ENCODE measurements at regions not wholly inside any gene's neighbourhood (a gene's known extent, or its start where the extent isn't known, plus 50 kb on each side); places are given as distances from the start of the nearest gene placed in this dataset.

GRCh38 chr7:81366546-81366945 is 403.3 kb downstream of the HGF start:
- no peaks in the 10 kb centered on the region for H3K36me3 Mint-ChIP-seq (ENCODE audit: insufficient read depth, unreplicated experiment)
- intact Hi-C loops (cut with micrococcal nuclease; ENCODE audit: unreplicated experiment) = no loop called here
- CTCF ChIA-PET = no interaction called here
- peaks cover 5% of the 10 kb centered on the region for H3K4me1 Mint-ChIP-seq (ENCODE audit: low read depth, unreplicated experiment)
- no peak for TF ChIP-seq CTCF (IDR thresholded peaks at IDR 0.05; ENCODE audit: unreplicated experiment)
- BruUV-seq (replicated peaks) = no TSS peak
- H3K9me3 Mint-ChIP-seq (ENCODE audit: low read depth, unreplicated experiment) = no peaks in the 10 kb centered on the region
- H3K4me3 Mint-ChIP-seq (ENCODE audit: low read depth, unreplicated experiment) = no peak overlapping the region
- H3K27ac Mint-ChIP-seq (ENCODE audit: unreplicated experiment) = no peak overlapping the region
- no peaks in the 10 kb centered on the region for H3K27me3 Mint-ChIP-seq (ENCODE audit: unreplicated experiment)
- no peak for DNase-seq

- TF ChIP-seq CTCF (IDR thresholded peaks at IDR 0.05; ENCODE audit: unreplicated experiment) = no peak
- intact Hi-C loops (cut with micrococcal nuclease; ENCODE audit: unreplicated experiment) = no loop called here
- H3K9me3 Mint-ChIP-seq (ENCODE audit: low read depth, unreplicated experiment) = no peaks in the 10 kb centered on the region
- CTCF ChIA-PET = no interaction called here
- H3K27ac Mint-ChIP-seq (ENCODE audit: unreplicated experiment) = no peak overlapping the region
- H3K4me1 Mint-ChIP-seq (ENCODE audit: low read depth, unreplicated experiment) = peaks cover 7% of the 10 kb centered on the region
- no peaks in the 10 kb centered on the region for H3K36me3 Mint-ChIP-seq (ENCODE audit: insufficient read depth, unreplicated experiment)
- no peak overlapping the region for H3K4me3 Mint-ChIP-seq (ENCODE audit: low read depth, unreplicated experiment)
- no TSS peak for BruUV-seq (replicated peaks)
- DNase-seq = no peak
- H3K27me3 Mint-ChIP-seq (ENCODE audit: unreplicated experiment) = no peaks in the 10 kb centered on the region
Observed at GRCh38 chr7:81361769-81362312, 408.0 kb downstream of the HGF start.

DNA sequence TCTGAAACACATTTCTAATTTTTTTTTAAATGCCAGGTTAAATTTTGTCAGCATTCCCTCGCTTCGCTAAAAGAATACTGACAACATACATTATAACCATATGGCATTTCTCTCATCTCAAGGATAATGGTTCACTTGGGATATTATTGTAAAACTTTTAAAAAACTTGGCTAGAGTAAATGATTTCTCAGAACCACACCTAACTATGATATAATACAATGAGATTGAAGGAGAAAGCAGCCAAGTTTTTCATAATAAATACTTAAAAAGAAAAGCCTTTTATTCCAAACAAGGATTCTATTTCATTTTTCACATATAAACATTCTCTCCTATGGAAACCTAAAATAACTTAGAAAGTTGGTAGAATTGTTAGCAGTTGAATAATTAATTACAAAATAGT is 413.9 kb downstream of the HGF start:
- Mint-ChIP-seq H3K9me3 (ENCODE audit: low read depth, unreplicated experiment) (no peaks in the 10 kb centered on the region), H3K4me3 (ENCODE audit: low read depth, unreplicated experiment) (no peak overlapping the region), H3K27me3 (ENCODE audit: unreplicated experiment) (no peaks in the 10 kb centered on the region), H3K36me3 (ENCODE audit: insufficient read depth, unreplicated experiment) (no peaks in the 10 kb centered on the region), H3K27ac (ENCODE audit: unreplicated experiment) (no peak overlapping the region), H3K4me1 (ENCODE audit: low read depth, unreplicated experiment) (no peaks in the 10 kb centered on the region)
- CTCF ChIA-PET = no interaction called here
- no peak for DNase-seq
- TF ChIP-seq CTCF (IDR thresholded peaks at IDR 0.05; ENCODE audit: unreplicated experiment) = no peak
- no TSS peak for BruUV-seq (replicated peaks)
- intact Hi-C loops (cut with micrococcal nuclease; ENCODE audit: unreplicated experiment) = no loop called here

GRCh38 chr7:81349044-81349443 is 420.8 kb downstream of the HGF start:
- Mint-ChIP-seq H3K4me3 (ENCODE audit: low read depth, unreplicated experiment) (no peak overlapping the region), H3K36me3 (ENCODE audit: insufficient read depth, unreplicated experiment) (no peaks in the 10 kb centered on the region), H3K4me1 (ENCODE audit: low read depth, unreplicated experiment) (no peaks in the 10 kb centered on the region), H3K9me3 (ENCODE audit: low read depth, unreplicated experiment) (peaks cover 2% of the 10 kb centered on the region), H3K27me3 (ENCODE audit: unreplicated experiment) (no peaks in the 10 kb centered on the region), H3K27ac (ENCODE audit: unreplicated experiment) (no peak overlapping the region)
- no peak for DNase-seq
- intact Hi-C loops (cut with micrococcal nuclease; ENCODE audit: unreplicated experiment) = no loop called here
- BruUV-seq (replicated peaks) = no TSS peak
- TF ChIP-seq CTCF (IDR thresholded peaks at IDR 0.05; ENCODE audit: unreplicated experiment) = no peak
- CTCF ChIA-PET = no interaction called here

Data from Calu3 (cell line).